ENCODE measurements at regions not wholly inside any gene's neighbourhood (a gene's known extent, or its start where the extent isn't known, plus 50 kb on each side); places are given as distances from the start of the nearest gene placed in this dataset.
"Not testable (repeated sequence)": the region's sequence is repeated elsewhere in the genome, so short reads cannot be mapped to it uniquely, and the experiment has no call there.

DNA sequence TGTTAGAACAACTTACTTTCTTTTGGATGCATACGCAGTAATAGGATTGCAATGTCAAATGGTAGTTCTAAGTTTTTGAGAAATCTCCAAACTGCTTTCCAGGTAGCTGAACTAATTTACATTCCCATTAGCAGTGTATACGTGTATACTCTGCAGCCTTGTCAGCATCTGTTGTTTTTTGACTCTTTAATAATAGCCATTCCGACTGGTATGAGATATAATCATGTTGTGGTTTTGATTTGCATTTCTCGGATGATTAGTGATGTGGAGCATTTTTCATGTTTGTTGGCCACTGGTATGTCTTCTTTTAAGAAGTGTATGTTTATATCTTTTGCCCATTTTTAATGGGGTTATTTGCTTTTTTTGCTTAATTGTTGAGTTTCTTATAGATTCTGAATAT lies 76.9 kb upstream of the HNRNPA1L2 start:
- not testable (repeated sequence) for DNase-seq (ENCODE audit: low spot score)

DNA sequence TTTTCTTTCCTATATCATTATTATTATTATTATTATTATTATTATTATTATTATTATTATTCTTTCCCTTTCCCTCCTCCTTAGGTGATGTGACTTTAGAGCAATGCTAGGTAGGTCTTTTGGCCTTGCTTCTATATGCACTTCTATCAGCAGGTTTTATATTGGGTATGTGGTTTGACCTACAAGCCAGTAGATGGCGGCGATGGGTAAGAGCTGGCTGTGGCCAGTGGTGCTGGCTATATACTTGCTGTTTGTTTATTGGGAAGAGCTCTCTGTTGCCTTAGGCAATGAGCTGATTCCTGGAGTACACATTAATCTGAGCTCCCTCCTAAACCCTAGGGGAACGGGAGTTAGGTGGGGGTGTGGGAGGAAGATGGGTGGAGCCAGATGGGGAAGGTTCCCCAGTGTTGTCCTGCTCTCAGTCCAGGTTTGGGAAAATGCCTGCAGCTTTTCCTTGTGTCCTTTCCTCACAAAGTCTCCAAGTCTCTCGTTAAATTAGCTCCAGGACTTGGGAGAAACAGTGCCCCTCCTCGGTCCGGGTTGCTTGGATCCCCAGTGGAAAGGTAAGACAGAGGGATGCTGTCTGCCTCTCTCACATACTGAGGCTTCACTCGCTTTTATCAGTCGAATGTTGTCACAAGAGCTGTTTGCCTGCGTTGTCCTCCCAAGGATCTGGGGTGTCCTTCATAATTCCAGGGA lies 72.2 kb upstream of the HNRNPA1L2 start:
- peak; percentile 21 for DNase-seq (ENCODE audit: low spot score)

DNA sequence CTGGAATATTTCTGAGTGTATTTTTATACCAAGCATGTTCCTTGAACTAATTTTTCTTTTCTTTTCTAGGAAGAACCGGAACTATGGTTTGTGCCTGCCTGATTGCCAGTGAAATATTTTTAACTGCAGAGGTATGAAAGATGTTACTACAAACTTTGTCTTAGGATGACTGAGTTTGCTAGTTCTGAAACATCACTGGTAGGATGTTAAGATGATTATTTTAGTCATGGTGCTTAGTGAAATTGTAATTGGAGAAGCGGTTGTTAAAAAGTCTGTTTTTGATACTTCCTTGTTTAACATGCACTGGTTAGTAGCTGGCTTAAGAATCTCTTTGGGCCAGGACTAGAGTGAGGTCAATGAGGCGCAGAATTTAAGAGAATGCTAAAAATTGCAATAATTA lies 71.1 kb upstream of the HNRNPA1L2 start:
- not testable (repeated sequence) for DNase-seq (ENCODE audit: low spot score)

DNA sequence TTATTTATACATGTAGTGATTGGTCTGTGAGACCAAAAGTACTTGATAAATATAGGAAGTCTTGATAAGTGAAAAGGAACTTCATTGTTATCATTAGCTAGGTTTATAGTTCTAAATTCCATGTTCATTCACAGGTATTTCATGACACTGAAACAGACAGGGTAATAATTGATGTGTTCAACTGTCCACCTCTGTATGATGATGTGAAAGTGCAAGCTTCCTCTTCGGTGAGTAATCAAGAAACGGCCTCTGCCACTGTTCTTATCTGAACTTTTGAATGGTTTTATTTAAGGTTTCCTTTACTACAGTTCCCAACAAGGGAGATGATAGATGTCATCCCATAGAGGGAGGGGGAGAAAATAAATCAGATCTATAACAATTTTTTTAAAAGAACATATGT lies 59.3 kb upstream of the HNRNPA1L2 start:
- DNase-seq (ENCODE audit: low spot score): not testable (repeated sequence)
